Activated CD8-positive, alpha-beta memory T cell treated with anti-CD3 and anti-CD28 coated beads for 36 hours (primary cell): ENCODE measurements at regions not wholly inside any gene's neighbourhood (a gene's known extent, or its start where the extent isn't known, plus 50 kb on each side); places are given as distances from the start of the nearest gene placed in this dataset.
"Not testable (repeated sequence)": the region's sequence is repeated elsewhere in the genome, so short reads cannot be mapped to it uniquely, and the experiment has no call there.

Experiments used
- CTCF ChIA-PET: fragments of 350-600 bp; sonication (Branson Sonifier 250); formaldehyde crosslinking; loops from one replicate; lab custom pipeline; 2021; ENCODE audit warnings: antibody characterized with exemption; lab: Charles Lee
- POLR2A ChIA-PET: fragments of 350-600 bp; sonication (Branson Sonifier 250); formaldehyde crosslinking; loops from one replicate; lab custom pipeline; 2021; ENCODE audit warnings: antibody characterized with exemption; lab: Charles Lee

GRCh38 chr22:23388517-23388890, 191.6 kb downstream of the IGLL1 start:
- POLR2A ChIA-PET: no interaction called here
- CTCF ChIA-PET: no interaction called here

GRCh38 chr22:23387827-23388516, 192.1 kb downstream of the IGLL1 start:
- POLR2A ChIA-PET: no interaction called here
- CTCF ChIA-PET: interaction anchor here (0.9 kb wide), 1 partner anchor 14 kb away, joined by 3 read pairs; no protein-coding TSS in a partner anchor

- ChIA-PET CTCF (interaction anchor here (0.9 to 1.0 kb wide), 2 partner anchors 14 to 105 kb away, joined by 3 to 4 read pairs; no protein-coding TSS in a partner anchor), POLR2A (no interaction called here)
These were observed 193.1 kb downstream of the IGLL1 start for GRCh38 chr22:23386822-23387580.

- POLR2A ChIA-PET: interaction anchor here (0.7 kb wide), 1 partner anchor 99 kb away, joined by 7 read pairs; no protein-coding TSS in a partner anchor
- CTCF ChIA-PET: interaction anchor here (0.5 to 1.8 kb wide), 18 partner anchors 10 to 466 kb away, joined by 3 to 10 read pairs (median 4); no protein-coding TSS in a partner anchor
These were observed 194.1 kb downstream of the IGLL1 start for GRCh38 chr22:23385678-23386631.

- CTCF ChIA-PET: interaction anchor here (0.7 to 1.8 kb wide), 15 partner anchors 9 to 467 kb away, joined by 3 to 10 read pairs (median 4); no protein-coding TSS in a partner anchor
- POLR2A ChIA-PET: no interaction called here
These were observed 195.0 kb downstream of the IGLL1 start for GRCh38 chr22:23384923-23385677.

GRCh38 chr22:23384431-23384830, 195.7 kb downstream of the IGLL1 start:
- ChIA-PET CTCF (no interaction called here), POLR2A (no interaction called here)

GRCh38 chr22:23383491-23384361, 196.4 kb downstream of the IGLL1 start:
- POLR2A ChIA-PET: no interaction called here
- CTCF ChIA-PET: interaction anchor here (0.9 kb wide), 1 partner anchor 9 kb away, joined by 3 read pairs; no protein-coding TSS in a partner anchor

GRCh38 chr22:23382428-23383218, 197.5 kb downstream of the IGLL1 start:
- ChIA-PET POLR2A (no interaction called here), CTCF (no interaction called here)

- ChIA-PET CTCF (no interaction called here), POLR2A (no interaction called here)
These were observed 198.2 kb downstream of the IGLL1 start for GRCh38 chr22:23381661-23382427.

GRCh38 chr22:23380911-23381310, 199.2 kb downstream of the IGLL1 start:
- ChIA-PET CTCF (no interaction called here), POLR2A (no interaction called here)

GRCh38 chr22:23380230-23380573, 199.9 kb downstream of the IGLL1 start:
- ChIA-PET POLR2A (no interaction called here), CTCF (no interaction called here)

- CTCF ChIA-PET, POLR2A ChIA-PET: not testable (repeated sequence)
These were observed 199.4 kb downstream of the BCR start for GRCh38 chr22:23379540-23380229.

- POLR2A ChIA-PET: no interaction called here
- CTCF ChIA-PET: interaction anchor here (0.5 to 0.6 kb wide), 2 partner anchors 14 to 139 kb away, joined by 3 to 4 read pairs; no protein-coding TSS in a partner anchor
These were observed 197.5 kb downstream of the BCR start for GRCh38 chr22:23377767-23378166.

GRCh38 chr22:23376256-23376655, 195.9 kb downstream of the BCR start:
- ChIA-PET CTCF (interaction anchor here (2.5 kb wide), 1 partner anchor 10 kb away, joined by 8 read pairs; no protein-coding TSS in a partner anchor), POLR2A (no interaction called here)

- ChIA-PET POLR2A (interaction anchor here (0.6 kb wide), 1 partner anchor 482 kb away, joined by 5 read pairs; the partner anchor contains the start of gene SLC2A11), CTCF (interaction anchor here (0.6 to 2.5 kb wide), 3 partner anchors 8 to 214 kb away, joined by 3 to 8 read pairs (median 3); no protein-coding TSS in a partner anchor)
These were observed 194.9 kb downstream of the BCR start for GRCh38 chr22:23375031-23375827.
